Hypothalamus (tissue), 51 donors: ENCODE measurements at regions not wholly inside any gene's neighbourhood (a gene's known extent, or its start where the extent isn't known, plus 50 kb on each side); places are given as distances from the start of the nearest gene placed in this dataset.
"Not testable (repeated sequence)": the region's sequence is repeated elsewhere in the genome, so short reads cannot be mapped to it uniquely, and the experiment has no call there.

ENCODE experiments used
- DNase-seq, 51 donors: peaks; one replicate each; lab custom pipeline; 2025; lab: John Stamatoyannopoulos, UW

DNA sequence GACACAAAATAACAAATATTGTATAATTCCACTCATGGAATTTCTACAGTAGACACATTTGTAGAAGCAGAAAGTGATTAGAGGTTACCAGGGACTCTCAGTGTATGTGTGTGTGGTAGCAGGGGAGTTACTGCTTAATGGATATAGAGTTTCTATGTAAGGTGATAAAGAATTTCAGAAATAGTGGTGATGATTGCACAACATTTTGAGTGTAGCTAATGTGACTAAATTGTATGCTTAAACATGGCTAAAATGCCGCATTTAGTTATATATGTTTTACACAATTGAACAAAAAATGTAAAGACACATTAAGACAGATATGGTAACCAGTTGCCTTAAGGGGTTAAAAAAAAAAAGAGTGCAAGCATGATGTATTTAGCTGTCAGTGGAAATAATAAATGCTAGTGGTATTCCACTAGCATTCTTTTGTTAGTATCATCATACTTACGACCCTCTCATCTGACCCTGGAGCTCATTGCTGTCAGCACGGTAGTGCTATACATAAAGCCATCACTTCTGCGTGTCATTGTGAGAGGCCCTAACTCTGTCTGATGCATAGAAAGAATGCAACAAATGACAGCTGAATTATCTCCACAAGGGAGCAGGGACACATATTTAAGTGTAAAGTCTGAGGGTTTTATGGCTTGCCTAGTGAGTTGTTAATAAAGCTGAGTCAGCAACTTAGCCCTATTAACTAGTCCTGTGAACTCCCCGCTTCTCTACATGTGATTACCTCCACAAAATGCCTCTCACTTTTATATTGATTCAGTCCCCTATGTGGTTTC, 134.1 kb upstream of the RXFP2 start:
- DNase-seq = no peak

DNA sequence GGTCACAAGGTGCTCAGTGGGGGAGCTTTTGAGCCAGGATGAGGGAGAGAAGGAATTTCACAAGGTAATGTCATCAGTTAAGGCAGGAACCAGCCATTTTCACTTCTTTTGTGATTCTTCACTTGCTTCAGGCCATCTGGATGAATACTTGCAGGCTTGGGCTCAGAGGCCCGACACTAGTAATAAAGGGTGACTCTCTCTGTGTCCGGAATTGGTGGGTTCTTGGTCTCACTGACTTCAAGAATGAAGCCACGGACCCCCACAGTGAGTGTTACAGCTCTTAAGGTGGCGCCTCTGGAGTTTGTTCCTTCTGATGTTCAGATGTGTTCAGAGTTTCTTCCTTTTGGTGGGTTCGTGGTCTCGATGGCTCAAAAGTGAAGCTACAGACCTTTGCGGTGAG, 131.8 kb upstream of the RXFP2 start:
- not testable (repeated sequence) for DNase-seq

DNA sequence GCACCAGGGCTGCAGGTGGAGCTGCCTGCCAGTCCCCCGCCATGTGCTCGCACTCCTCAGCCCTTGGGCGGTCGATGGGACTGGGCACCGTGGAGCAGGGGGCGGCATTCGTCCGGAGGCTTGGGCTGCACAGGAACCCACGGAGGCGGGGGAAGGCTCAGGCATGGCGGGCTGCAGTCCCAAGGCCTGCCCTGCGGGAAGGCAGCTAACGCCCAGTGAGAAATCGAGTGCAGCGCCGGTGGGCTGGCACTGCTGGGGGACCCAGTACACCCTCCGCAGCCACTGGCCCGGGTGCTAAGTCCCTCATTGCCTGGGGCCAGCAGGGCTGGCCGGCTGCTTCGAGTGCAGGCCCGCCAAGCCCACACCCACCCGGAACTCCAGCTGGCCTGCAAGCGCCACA, 130.5 kb upstream of the RXFP2 start:
- DNase-seq = not testable (repeated sequence)

DNA sequence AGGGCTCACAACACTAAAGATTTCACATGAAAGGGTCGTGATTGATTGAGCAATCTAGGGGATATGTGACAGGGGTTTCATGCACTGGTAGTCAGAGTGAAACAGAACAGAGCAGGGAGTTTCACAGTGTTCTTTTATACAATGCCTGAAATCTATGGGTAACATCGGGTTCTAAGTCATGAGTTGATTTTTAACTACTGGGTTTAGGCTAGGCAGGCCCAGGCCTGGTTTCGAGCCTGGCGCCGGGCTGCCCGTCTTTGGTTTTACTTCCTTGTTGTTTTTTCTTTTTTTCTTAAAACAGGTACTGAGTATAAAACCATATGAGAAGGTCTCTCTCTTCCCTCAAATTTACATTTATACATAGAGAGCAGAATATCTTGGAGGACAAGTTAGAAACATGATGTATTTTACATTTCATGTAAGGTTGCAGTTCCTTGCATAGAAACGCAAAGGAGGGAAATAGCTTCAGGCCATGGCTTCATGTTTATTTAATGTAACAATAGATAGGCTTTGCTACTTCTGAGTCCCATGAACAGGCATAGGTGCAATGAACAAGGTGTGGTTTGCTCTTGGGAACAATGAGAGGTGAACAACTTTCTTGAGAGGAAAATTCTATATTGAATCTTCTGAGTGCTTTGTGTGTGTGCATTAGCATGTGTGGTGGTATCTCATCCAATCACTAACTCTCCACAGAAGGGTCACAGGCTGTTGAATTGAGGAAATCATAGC, 128.9 kb upstream of the RXFP2 start:
- DNase-seq = no peak

DNA sequence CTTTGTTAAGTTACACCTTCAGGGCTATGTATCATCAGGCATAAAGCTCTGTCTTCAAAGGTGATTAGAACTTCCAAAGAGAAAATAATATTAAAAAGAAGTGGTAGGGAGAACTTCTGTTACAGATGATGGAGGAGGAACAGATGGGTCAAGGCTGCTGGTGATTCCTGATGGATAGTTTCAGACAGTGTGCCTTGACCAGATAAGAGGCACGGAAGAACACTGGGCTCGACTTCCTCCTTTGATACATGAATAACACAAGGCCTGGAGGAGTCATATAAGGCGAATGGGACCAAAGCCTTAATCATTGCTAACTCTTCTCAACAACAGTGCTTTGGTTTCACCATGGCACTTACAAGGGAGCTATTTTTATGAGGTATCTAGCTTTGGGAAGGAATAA, 128.1 kb upstream of the RXFP2 start:
- no peak for DNase-seq

DNA sequence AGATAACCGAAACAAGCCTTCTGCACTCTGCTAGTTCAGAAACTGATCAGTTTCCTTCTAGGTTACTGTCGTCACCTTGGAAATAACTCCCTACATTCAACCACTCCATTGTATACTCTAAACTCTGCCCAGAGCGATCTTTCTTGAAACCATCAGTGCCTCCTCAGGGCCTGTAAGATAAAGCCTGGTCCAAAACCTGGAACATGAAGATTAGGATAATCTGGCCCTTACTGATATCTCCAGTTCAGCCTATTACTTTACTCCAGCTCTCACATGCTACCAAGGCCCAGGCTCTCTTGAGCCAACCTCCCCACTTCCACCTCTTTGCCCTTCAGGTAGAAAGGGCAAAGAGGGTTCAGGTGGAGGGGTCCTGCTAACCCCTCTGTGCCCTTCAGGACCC, 125.3 kb upstream of the RXFP2 start:
- DNase-seq = no peak

DNA sequence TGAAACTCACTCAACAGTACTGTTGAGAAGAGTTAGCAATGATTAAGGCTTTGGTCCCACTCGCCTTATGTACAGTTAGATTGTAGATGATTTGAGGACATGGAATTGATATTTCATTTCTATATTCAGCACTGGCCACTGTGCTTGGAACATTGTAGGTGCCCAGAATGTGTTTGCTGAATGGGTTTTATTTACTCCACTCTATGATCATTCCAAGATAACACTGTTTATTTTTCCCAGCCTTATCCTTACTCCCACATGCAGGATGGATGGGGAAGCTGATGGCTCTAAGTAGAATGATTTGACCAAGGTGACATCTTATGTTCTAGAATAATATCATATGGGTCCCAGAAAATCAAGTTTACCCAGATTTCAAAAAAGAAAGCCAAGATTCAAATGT, 124.6 kb upstream of the RXFP2 start:
- DNase-seq = no peak

DNA sequence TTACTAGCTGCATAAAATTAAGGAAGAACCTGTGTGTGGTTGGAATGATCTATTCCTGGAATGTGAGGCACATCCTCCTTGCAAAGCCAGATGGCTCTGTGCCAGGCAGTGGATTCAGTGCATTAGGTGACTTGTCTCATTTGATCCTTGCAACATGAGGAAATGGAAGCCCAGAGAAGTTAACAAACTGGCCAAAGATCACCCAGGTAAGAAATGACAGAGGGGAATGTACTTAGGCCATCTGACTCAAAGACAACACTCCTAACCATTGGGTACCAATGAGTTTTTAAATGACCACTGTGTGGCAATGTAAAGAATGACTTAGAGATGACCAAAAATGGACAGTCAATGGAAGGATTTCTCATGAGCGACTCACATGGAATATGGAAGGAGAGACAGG, 114.2 kb upstream of the RXFP2 start:
- no peak for DNase-seq

DNA sequence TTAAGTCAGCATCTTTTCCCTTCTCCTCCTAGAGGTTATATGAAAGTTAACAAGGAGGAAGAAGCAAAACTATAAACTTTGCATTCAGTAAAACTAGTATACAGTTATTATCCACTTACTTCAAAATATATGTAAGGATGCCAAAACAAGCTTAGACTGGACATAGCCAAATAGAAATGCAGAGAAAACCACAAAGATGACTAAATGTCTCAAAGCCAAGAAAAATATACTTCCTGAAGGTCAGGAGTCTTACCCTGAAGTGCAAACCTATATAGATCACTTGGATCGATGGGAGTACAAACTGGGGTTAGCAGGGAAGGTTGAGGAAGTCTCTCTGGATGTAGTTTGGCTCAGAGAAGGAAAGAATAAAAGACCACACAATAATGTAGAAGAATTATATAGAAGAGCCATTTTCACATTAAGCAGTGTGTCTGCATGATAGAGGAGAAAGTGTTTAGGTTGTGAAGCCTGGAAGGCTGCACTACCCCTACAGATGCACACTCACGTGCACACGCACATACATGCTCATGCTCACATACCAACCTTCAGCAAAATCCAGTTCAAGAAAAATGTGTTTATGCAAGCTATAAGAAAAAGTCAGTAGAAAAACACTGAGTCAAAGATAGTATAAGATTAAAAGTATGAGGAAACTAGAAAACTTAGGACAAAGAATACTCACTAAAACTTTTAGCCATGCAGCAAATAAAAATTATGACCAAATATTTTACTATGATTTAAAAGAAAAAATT, 112.1 kb upstream of the RXFP2 start:
- no peak for DNase-seq

DNA sequence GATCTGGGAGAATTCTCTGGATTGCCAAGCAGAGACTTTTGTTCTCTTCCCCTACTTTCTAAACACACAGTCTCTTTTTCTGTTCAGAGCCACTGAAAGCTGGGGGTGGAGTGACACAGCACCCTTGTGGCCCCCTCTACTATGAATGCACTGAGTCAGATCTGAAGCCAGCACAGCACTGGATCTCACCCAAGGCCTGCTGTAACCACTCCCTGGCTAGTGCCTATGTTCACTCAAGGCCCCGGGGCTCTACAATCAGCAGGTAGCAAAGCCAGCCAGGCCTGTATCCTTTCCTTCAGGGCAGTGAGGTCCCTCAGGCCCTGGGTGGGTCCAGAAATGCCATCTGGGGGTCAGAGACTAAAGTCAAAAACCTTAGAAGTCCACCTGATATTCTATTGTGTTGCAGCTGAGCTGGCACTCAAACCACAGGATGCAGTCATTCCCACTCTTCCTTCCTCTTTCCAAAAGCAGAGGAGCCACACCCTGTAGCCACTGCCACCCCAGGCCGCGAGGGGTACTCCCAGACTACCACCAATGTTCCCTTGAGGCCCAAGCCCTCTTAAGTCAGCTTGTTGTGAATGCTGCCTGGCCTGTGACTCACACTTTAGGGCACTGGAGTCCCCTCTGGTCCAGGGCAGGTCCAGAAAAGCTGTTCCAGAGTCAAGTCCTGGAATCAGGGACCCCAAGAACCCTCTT, 110.1 kb upstream of the RXFP2 start:
- DNase-seq = no peak

DNA sequence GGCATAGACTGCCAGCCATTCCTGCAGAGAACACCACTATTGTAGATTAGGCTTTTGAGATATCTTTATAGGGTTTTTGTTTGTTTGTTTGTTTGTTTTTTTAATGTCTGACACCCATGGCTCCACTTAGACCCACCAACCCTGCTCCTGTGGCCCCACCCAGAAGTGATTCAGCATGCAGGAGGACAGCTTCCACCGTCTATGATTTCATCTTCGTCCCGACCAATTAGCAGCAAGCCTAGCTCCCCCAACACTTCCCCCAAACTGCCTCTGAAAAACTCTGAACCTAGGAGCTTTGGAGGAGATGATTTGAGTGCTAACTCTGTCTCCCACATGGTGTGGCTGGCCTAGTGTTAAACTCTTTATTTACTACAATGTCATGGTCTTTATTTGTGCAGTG, 108.3 kb upstream of the RXFP2 start:
- no peak for DNase-seq

DNA sequence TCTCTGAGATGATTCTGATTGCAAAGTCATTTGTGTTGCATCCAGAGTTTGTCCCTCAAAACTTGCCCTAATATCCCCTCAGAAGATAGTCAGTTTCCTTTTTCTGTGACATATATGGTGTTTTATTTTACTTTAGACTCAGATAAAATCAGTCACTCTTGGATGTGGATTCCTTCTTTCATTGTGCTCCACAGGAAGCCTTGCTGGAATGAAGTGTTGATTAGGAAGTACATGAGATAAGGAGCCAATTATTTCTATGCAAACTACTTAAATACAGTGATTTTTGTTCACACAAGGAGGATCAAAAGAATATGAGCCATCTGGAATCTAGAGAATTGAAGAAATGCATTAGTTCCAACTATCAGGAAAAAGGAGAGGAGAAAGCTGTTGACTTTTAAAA, 107.6 kb upstream of the RXFP2 start:
- DNase-seq = no peak

DNA sequence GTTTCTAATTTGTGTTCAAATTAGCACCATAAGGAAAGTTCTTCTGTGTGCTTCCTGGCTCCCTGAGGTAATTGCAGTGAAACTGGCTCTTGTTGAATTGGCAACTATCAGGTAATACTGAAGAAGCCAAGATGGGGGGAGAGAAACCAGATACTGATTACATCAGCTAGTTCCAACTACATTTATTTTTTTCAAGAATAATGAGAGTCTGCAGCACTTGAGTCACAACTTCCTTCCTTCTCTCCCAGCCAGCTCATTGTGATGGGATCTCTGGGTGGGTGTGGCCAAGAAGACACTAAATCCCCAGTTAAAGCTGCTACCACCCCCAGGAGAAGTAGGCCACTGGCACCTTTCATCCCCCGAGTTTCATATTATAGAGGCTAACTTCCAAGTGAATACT, 100.7 kb upstream of the RXFP2 start:
- no peak for DNase-seq

DNA sequence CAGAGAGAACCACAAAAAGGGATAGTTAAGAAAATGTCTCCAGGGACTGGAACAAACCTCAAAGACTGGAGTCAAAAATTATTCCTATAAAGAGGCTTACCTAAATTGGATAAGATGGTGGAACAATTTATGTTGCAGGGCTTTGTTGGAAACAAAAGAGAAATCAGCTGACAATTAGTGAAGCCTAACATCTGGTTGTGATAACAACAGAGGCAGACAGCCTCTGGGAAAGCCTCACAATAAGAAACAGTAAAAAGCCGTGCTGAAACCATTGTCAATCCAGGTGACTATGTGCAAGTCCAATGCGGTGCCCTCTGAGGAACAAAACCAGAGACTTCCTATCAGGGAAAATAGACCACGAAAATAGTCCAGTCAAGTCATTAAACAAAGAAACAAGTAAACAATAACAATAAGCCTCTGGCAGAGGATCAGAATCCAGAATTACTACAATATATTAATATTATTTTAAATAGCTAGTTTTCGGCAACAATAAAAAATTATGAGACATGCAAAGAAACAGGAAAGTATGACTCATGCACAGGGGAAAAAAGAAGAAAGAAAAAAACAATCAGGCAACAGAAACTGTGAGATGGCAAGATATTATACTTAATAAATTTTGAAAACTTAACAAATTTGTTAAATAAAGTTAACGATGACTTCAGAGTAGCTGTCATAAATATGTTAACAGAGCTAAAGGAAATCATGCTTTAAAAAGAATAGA, 99.7 kb upstream of the RXFP2 start:
- no peak for DNase-seq

DNA sequence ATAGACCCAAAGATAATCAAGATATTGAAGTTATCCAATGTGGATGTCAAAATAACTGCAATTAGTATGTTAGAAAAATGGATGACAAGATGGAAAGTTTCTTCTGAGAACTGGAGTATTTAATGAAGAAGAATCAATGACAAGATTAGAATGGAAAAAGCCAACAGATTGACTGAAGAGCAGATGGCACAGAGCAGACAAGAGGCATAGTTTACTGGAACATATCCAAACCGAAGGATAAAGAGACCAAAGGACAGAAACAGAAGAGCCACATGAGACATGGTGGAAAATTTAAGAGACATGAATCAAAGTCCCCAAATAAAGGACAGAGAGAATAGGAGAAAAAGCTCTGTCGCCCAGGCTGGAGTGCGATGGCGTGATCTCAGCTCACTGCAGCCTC, 89.6 kb upstream of the RXFP2 start:
- DNase-seq = no peak

DNA sequence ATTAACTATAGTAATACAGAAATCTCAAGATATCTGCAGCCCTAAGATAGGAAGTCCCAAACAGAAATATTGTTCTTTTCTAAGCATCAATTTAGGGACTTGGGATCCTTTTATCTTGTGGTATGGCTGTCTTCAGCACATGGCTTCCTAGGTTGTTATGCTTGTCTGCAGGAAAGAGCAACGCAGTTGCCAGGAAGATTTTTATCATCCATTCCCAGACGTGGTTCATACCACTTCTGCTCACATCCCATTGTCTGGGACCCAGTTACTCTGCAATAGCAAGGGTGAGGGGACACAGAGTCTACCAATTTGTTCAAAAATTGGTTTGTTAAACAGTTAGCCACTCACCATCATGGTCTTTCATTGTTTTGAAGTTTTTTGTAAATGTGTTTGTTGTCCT, 85.6 kb upstream of the RXFP2 start:
- no peak for DNase-seq

DNA sequence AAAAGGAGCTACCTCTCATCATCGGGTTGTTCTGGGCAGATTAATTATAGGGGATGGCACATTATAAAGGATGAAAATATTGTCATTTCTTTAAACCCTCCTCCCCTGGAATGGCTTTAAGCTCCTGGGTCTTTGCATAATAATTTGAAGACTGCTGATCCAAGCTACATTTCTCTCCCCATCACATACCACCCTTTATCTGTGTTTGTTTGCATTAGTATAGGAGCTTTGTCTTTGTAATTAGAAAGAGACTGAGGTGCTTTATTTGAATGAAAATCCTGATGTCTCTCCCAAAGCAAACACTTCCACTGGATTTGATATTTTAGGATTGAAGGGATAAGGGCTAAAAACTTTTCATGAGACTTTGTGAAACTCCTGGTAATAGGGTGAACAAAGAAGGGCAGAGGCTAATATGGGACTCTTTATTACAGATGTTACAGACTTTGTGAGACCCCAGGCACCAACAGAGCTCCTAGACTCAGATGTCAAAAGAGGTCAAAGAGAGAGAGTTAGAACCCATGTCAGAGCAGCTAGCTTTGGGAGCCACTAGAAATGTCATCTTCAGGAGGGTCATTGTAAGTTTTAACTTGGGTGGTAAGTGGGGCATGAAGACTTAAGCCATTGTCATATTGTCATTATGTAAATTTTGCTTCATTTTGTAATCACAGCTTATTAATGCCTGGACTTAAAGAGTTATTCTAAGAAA, 75.3 kb upstream of the RXFP2 start:
- DNase-seq = no peak

DNA sequence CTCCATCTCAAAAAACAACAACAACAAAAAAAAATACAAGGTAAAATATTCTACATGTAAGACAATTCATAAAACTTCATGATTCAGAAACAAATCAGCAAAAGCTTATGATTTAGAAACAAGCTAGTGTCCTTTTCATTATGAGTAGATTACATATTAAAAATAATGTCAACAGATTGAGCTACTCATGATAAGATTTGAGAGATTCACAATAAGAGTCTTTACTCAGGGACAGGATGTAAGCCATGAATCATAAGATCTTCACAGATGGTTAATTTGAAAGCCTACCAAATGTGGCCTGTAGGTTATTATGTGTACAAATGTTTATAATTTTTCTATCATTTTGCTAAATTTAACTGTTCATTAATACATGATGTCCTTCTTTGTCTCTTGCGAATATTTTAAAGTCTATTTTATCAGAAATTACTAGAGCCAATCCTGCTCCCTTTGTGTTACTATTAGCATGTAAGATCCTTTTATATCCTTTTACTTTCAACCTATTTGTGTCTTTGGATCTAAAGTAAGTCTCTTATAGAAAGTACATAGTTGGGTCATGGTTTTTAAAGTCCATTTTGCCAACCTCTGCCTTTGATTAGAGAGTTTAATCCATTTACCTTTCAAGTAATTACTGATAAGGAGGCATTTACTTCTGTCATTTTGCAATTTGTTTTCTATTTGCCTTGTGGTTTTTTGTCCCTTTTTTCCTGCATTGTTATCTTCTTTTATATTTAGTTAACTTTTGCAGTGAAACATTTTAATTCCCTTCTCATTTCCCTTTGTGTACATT, 68.3 kb upstream of the RXFP2 start:
- no peak for DNase-seq

DNA sequence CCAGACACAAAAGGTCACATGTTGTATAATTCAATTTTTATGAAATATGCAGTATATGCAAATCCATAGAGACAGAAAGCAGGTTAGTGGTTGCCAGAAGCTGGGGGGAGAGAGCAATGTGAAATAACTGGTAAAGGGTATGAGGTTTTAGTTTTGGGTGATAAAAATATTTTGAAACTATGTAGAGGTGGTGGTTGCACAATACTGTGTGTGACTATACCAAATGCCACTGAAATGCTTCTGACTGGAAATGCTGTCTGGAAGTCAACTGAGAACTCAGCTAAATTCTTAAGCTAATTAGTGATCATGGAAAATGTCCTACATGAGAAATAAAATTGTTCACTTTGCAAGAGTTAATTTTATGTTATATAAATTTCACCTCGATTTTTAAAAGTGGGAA, 65.3 kb upstream of the RXFP2 start:
- no peak for DNase-seq
